ENCODE measurements at regions not wholly inside any gene's neighbourhood (a gene's known extent, or its start where the extent isn't known, plus 50 kb on each side); places are given as distances from the start of the nearest gene placed in this dataset.

- Histone ChIP-seq H4K20me1 (ENCODE audit: control insufficient read depth, insufficient read depth, insufficient read length) (no peaks in the 10 kb centered on the region), H3K27ac (ENCODE audit: insufficient read length, low read depth, low read length) (no peak overlapping the region), H3K9me3 (ENCODE audit: control insufficient read depth, low read depth, low read length) (no peaks in the 10 kb centered on the region), H3K27me3 (ENCODE audit: insufficient read depth, low read length) (no peaks in the 10 kb centered on the region), H2BK12ac (ENCODE audit: insufficient read length, low read depth, low read length) (no peak overlapping the region), H3K23ac (ENCODE audit: insufficient read length, low read depth, low read length) (no peak overlapping the region), H4K5ac (ENCODE audit: insufficient read length, low read depth, low read length) (no peak overlapping the region), H3K9ac (ENCODE audit: extremely low read depth, insufficient read length, low read length) (no peak overlapping the region), H3K18ac (ENCODE audit: insufficient read length, low read depth, low read length) (no peak overlapping the region), H2BK120ac (ENCODE audit: low read depth, low read length, poor library complexity, severe bottlenecking) (no peak overlapping the region), H3K56ac (ENCODE audit: insufficient read length, low read depth, low read length) (no peak overlapping the region), H2BK20ac (ENCODE audit: low read depth, low read length, poor library complexity, severe bottlenecking) (no peak overlapping the region), H3K79me1 (ENCODE audit: insufficient read depth, low read depth, low read length, poor library complexity, severe bottlenecking) (no peaks in the 10 kb centered on the region), H4K8ac (replicated peaks; ENCODE audit: insufficient read length, low read depth, low read length) (no peak overlapping the region), H2AFZ (ENCODE audit: low read length) (no peak overlapping the region), H3K14ac (ENCODE audit: insufficient read depth, low read length) (no peak overlapping the region), H3K79me2 (ENCODE audit: insufficient read depth, low read length) (no peaks in the 10 kb centered on the region), H3K4me1 (ENCODE audit: insufficient read depth, low read length) (no peaks in the 10 kb centered on the region), H3T11ph (ENCODE audit: low read length) (no peak overlapping the region), H2BK5ac (ENCODE audit: insufficient read length, low read length) (no peak overlapping the region), H3K23me2 (ENCODE audit: insufficient read length, low read depth, low read length, poor library complexity, severe bottlenecking) (no peaks in the 10 kb centered on the region), H4K91ac (ENCODE audit: insufficient read length, low read depth, low read length) (no peak overlapping the region), H2AK5ac (ENCODE audit: insufficient read length, low read length) (no peak overlapping the region), H3K4me2 (ENCODE audit: insufficient read depth, insufficient read length, low read length) (no peak overlapping the region), H2BK15ac (ENCODE audit: low read depth, low read length) (no peak overlapping the region), H3K4ac (ENCODE audit: low read depth, low read length) (no peak overlapping the region)
- no CpG with 5 or more reads among the region's 7 CpGs for WGBS (ENCODE audit: extremely low coverage, insufficient read length, low lambda C conversion rate)
- Mint-ChIP-seq H3K36me3 (ENCODE audit: insufficient read depth in 1 of 3, low read depth in 3 of 3) (peaks cover 0 to 25% (median 10%) of the 10 kb centered on the region in 3 experiments; a peak in 6 of 7 replicates), H3K27ac (no peak overlapping the region), H3K27me3 (ENCODE audit: low read depth) (peaks cover 3% of the 10 kb centered on the region; the same call in 1 of the 2 replicates), H3K4me1 (peaks cover 4 to 6% of the 10 kb centered on the region in 2 experiments; a peak in 2 of 4 replicates), H3K9me3 (peaks cover 2 to 4% of the 10 kb centered on the region in 2 experiments; a peak in 2 of 5 replicates), H3K4me3 (no peak overlapping the region)
- TF ChIP-seq CTCF (conservative IDR thresholded peaks at IDR 0.05), result no peak
- no peak for DNase-seq
Measured at GRCh38 chr12:125288931-125289928, 224.0 kb downstream of the AACS start.

Data from H9 (cell line).